Activated CD8-positive, alpha-beta memory T cell treated with anti-CD3 and anti-CD28 coated beads, Interleukin-2, amount 50 U/mL, for 1 hour (primary cell): ENCODE measurements at regions not wholly inside any gene's neighbourhood (a gene's known extent, or its start where the extent isn't known, plus 50 kb on each side); places are given as distances from the start of the nearest gene placed in this dataset.
"Not testable (repeated sequence)": the region's sequence is repeated elsewhere in the genome, so short reads cannot be mapped to it uniquely, and the experiment has no call there.

Experiments used
- DNase-seq: peaks from one replicate; pipeline ENCODE4 v3.0.0-alpha.2; 2020; ENCODE audit errors: extremely low read depth

- DNase-seq = no peak
These were observed 212.1 kb upstream of the PRSS58 start for GRCh38 chr7:142469696-142470543.

- DNase-seq = no peak
These were observed 211.2 kb upstream of the PRSS58 start for GRCh38 chr7:142468871-142469665.

- not testable (repeated sequence) for DNase-seq
These were observed 209.3 kb upstream of the PRSS58 start for GRCh38 chr7:142467056-142467655.

- DNase-seq = no peak
These were observed 205.6 kb upstream of the PRSS58 start for GRCh38 chr7:142463401-142463850.

- DNase-seq = no peak
These were observed 203.6 kb upstream of the PRSS58 start for GRCh38 chr7:142461437-142461836.

GRCh38 chr7:142460402-142461117, 202.7 kb upstream of the PRSS58 start:
- no peak for DNase-seq

GRCh38 chr7:142459551-142459963, 201.7 kb upstream of the PRSS58 start:
- no peak for DNase-seq

GRCh38 chr7:142457146-142457703, 199.4 kb upstream of the PRSS58 start:
- no peak for DNase-seq

GRCh38 chr7:142455392-142455791, 197.5 kb upstream of the PRSS58 start:
- no peak for DNase-seq

GRCh38 chr7:142454862-142455261, 197.0 kb upstream of the PRSS58 start:
- DNase-seq = no peak

GRCh38 chr7:142452791-142453190, 194.9 kb upstream of the PRSS58 start:
- DNase-seq = no peak

GRCh38 chr7:142451817-142452216, 194.0 kb upstream of the PRSS58 start:
- DNase-seq = no peak

- DNase-seq = no peak
These were observed 193.4 kb upstream of the PRSS58 start for GRCh38 chr7:142451296-142451695.

- no peak for DNase-seq
These were observed 192.8 kb upstream of the PRSS58 start for GRCh38 chr7:142450695-142451094.

- no peak for DNase-seq
These were observed 192.3 kb upstream of the PRSS58 start for GRCh38 chr7:142450206-142450605.

- DNase-seq = not testable (repeated sequence)
These were observed 191.0 kb upstream of the PRSS58 start for GRCh38 chr7:142448857-142449256.

- DNase-seq = no peak
These were observed 189.9 kb upstream of the PRSS58 start for GRCh38 chr7:142447762-142448161.

- DNase-seq = no peak
These were observed 187.3 kb upstream of the PRSS58 start for GRCh38 chr7:142445019-142445686.

GRCh38 chr7:142443216-142444010, 185.6 kb upstream of the PRSS58 start:
- no peak for DNase-seq

GRCh38 chr7:142442396-142442795, 184.5 kb upstream of the PRSS58 start:
- DNase-seq = no peak
